ENCODE measurements at regions not wholly inside any gene's neighbourhood (a gene's known extent, or its start where the extent isn't known, plus 50 kb on each side); places are given as distances from the start of the nearest gene placed in this dataset.

- TF ChIP-seq, protein P1, sequence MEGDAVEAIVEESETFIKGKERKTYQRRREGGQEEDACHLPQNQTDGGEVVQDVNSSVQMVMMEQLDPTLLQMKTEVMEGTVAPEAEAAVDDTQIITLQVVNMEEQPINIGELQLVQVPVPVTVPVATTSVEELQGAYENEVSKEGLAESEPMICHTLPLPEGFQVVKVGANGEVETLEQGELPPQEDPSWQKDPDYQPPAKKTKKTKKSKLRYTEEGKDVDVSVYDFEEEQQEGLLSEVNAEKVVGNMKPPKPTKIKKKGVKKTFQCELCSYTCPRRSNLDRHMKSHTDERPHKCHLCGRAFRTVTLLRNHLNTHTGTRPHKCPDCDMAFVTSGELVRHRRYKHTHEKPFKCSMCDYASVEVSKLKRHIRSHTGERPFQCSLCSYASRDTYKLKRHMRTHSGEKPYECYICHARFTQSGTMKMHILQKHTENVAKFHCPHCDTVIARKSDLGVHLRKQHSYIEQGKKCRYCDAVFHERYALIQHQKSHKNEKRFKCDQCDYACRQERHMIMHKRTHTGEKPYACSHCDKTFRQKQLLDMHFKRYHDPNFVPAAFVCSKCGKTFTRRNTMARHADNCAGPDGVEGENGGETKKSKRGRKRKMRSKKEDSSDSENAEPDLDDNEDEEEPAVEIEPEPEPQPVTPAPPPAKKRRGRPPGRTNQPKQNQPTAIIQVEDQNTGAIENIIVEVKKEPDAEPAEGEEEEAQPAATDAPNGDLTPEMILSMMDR (IDR thresholded peaks at IDR 0.05), result no peak
- no peak for TF ChIP-seq POLR2A (IDR thresholded peaks at IDR 0.05)
Observed at GRCh38 chr4:125801924-125802323, 487.2 kb downstream of the FAT4 start.

All from lower leg skin (tissue), 3 donors.